ENCODE measurements at regions not wholly inside any gene's neighbourhood (a gene's known extent, or its start where the extent isn't known, plus 50 kb on each side); places are given as distances from the start of the nearest gene placed in this dataset.
A peak's percentile ranks its signal among the peaks of the same experiment; 100 is the strongest.

GRCh38 chr7:109259151-109259550 is 689.5 kb downstream of the DNAJB9 start:
- H3K79me2 ChIP-seq (ENCODE audit: control insufficient read depth, insufficient read depth, low read length), result no peaks in the 10 kb centered on the region
- no peak overlapping the region for H3K9ac ChIP-seq (ENCODE audit: insufficient read depth, low read length)
- H2AFZ ChIP-seq (ENCODE audit: low read length), result no peak overlapping the region
- H3K9me3 ChIP-seq (ENCODE audit: control insufficient read depth, insufficient read depth, low read depth, low read length), result no peaks in the 10 kb centered on the region
- no peak for TF ChIP-seq CTCF (conservative IDR thresholded peaks at IDR 0.05 in 1 of 2, IDR thresholded peaks at IDR 0.05 in 1 of 2; ENCODE audit: low read depth in 1 of 2, low read length in 2 of 2)
- TF ChIP-seq EZH2 (IDR thresholded peaks at IDR 0.05; ENCODE audit: low read length, missing control alignments), result no peak
- no peaks in the 10 kb centered on the region for H3K4me1 ChIP-seq (ENCODE audit: control insufficient read depth, extremely low read depth, insufficient read depth, low read length)
- no peaks in the 10 kb centered on the region for H4K20me1 ChIP-seq (ENCODE audit: control insufficient read depth, extremely low read depth, insufficient read depth, low read length)
- no peak overlapping the region for H3K27ac ChIP-seq (ENCODE audit: insufficient read depth, low read length)
- peak in 1 of 2 donors; percentile 1 for DNase-seq (ENCODE audit: low read depth in 2 of 2)
- H3K4me2 ChIP-seq (ENCODE audit: extremely low read depth, insufficient read depth, low read length), result no peak overlapping the region
- H3K27me3 ChIP-seq (ENCODE audit: control insufficient read depth, insufficient read depth, low read length), result no peaks in the 10 kb centered on the region
- H3K36me3 ChIP-seq (ENCODE audit: control insufficient read depth, insufficient read depth, low read length), result no peaks in the 10 kb centered on the region
- H3K4me3 ChIP-seq (replicated peaks in 1 of 4; ENCODE audit: control extremely low read depth in 1 of 4, insufficient read depth in 1 of 4, low read depth in 3 of 4, low read length in 4 of 4), result no peak overlapping the region

GRCh38 chr7:109261781-109262180 is 692.1 kb downstream of the DNAJB9 start:
- no peak overlapping the region for H3K27ac ChIP-seq (ENCODE audit: insufficient read depth, low read length)
- no peaks in the 10 kb centered on the region for H4K20me1 ChIP-seq (ENCODE audit: control insufficient read depth, extremely low read depth, insufficient read depth, low read length)
- no peaks in the 10 kb centered on the region for H3K27me3 ChIP-seq (ENCODE audit: control insufficient read depth, insufficient read depth, low read length)
- no peak overlapping the region for H3K9ac ChIP-seq (ENCODE audit: insufficient read depth, low read length)
- H3K79me2 ChIP-seq (ENCODE audit: control insufficient read depth, insufficient read depth, low read length), result no peaks in the 10 kb centered on the region
- H3K4me2 ChIP-seq (ENCODE audit: extremely low read depth, insufficient read depth, low read length), result no peak overlapping the region
- no peak overlapping the region for H3K4me3 ChIP-seq (replicated peaks in 1 of 4; ENCODE audit: control extremely low read depth in 1 of 4, insufficient read depth in 1 of 4, low read depth in 3 of 4, low read length in 4 of 4)
- no peaks in the 10 kb centered on the region for H3K36me3 ChIP-seq (ENCODE audit: control insufficient read depth, insufficient read depth, low read length)
- TF ChIP-seq CTCF (conservative IDR thresholded peaks at IDR 0.05 in 1 of 2, IDR thresholded peaks at IDR 0.05 in 1 of 2; ENCODE audit: low read depth in 1 of 2, low read length in 2 of 2) (no peak), EZH2 (IDR thresholded peaks at IDR 0.05; ENCODE audit: low read length, missing control alignments) (no peak)
- H3K4me1 ChIP-seq (ENCODE audit: control insufficient read depth, extremely low read depth, insufficient read depth, low read length), result no peaks in the 10 kb centered on the region
- H3K9me3 ChIP-seq (ENCODE audit: control insufficient read depth, insufficient read depth, low read depth, low read length), result no peaks in the 10 kb centered on the region
- DNase-seq (ENCODE audit: low read depth in 2 of 2), result no peak
- H2AFZ ChIP-seq (ENCODE audit: low read length), result no peak overlapping the region

- H3K27me3 ChIP-seq (ENCODE audit: control insufficient read depth, insufficient read depth, low read length), result no peaks in the 10 kb centered on the region
- no peaks in the 10 kb centered on the region for H3K9me3 ChIP-seq (ENCODE audit: control insufficient read depth, insufficient read depth, low read depth, low read length)
- no peaks in the 10 kb centered on the region for H3K36me3 ChIP-seq (ENCODE audit: control insufficient read depth, insufficient read depth, low read length)
- no peaks in the 10 kb centered on the region for H3K4me1 ChIP-seq (ENCODE audit: control insufficient read depth, extremely low read depth, insufficient read depth, low read length)
- H2AFZ ChIP-seq (ENCODE audit: low read length), result no peak overlapping the region
- no peak overlapping the region for H3K9ac ChIP-seq (ENCODE audit: insufficient read depth, low read length)
- H3K79me2 ChIP-seq (ENCODE audit: control insufficient read depth, insufficient read depth, low read length), result no peaks in the 10 kb centered on the region
- no peak for DNase-seq (ENCODE audit: low read depth in 2 of 2)
- no peaks in the 10 kb centered on the region for H4K20me1 ChIP-seq (ENCODE audit: control insufficient read depth, extremely low read depth, insufficient read depth, low read length)
- H3K4me3 ChIP-seq (replicated peaks in 1 of 4; ENCODE audit: control extremely low read depth in 1 of 4, insufficient read depth in 1 of 4, low read depth in 3 of 4, low read length in 4 of 4), result no peak overlapping the region
- TF ChIP-seq CTCF (conservative IDR thresholded peaks at IDR 0.05 in 1 of 2, IDR thresholded peaks at IDR 0.05 in 1 of 2; ENCODE audit: low read depth in 1 of 2, low read length in 2 of 2) (no peak), EZH2 (IDR thresholded peaks at IDR 0.05; ENCODE audit: low read length, missing control alignments) (no peak)
- no peak overlapping the region for H3K4me2 ChIP-seq (ENCODE audit: extremely low read depth, insufficient read depth, low read length)
- no peak overlapping the region for H3K27ac ChIP-seq (ENCODE audit: insufficient read depth, low read length)
Measured at GRCh38 chr7:109266610-109267009, 696.9 kb downstream of the DNAJB9 start.

Measured in fibroblast of lung (primary cell).